GM21526 (cell line): ENCODE measurements at regions not wholly inside any gene's neighbourhood (a gene's known extent, or its start where the extent isn't known, plus 50 kb on each side); places are given as distances from the start of the nearest gene placed in this dataset.

Source experiments
- ATAC-seq: cut with Tn5 transposase; IDR thresholded peaks from one replicate; pipeline ENCODE4 v1.9.1; 2021; ENCODE audit warnings: moderate library complexity; ENCODE audit not compliant: unreplicated experiment, low FRiP score

GRCh38 chr6:156045401-156046267 lies 590.0 kb upstream of the NOX3 start:
- ATAC-seq = no peak

- no peak for ATAC-seq
Measured at GRCh38 chr6:156033598-156033997, 578.0 kb upstream of the NOX3 start.

GRCh38 chr6:156031516-156031915 lies 575.9 kb upstream of the NOX3 start:
- ATAC-seq = no peak

GRCh38 chr6:156030053-156030452 lies 574.4 kb upstream of the NOX3 start:
- ATAC-seq = no peak

- ATAC-seq = no peak
Measured at GRCh38 chr6:156029286-156029985, 573.8 kb upstream of the NOX3 start.

- ATAC-seq = no peak
Measured at GRCh38 chr6:156028335-156029131, 572.9 kb upstream of the NOX3 start.

- ATAC-seq = no peak
Measured at GRCh38 chr6:156027248-156027626, 571.6 kb upstream of the NOX3 start.

GRCh38 chr6:156026486-156027247 lies 571.0 kb upstream of the NOX3 start:
- ATAC-seq = no peak

- no peak for ATAC-seq
Measured at GRCh38 chr6:156024339-156024738, 568.7 kb upstream of the NOX3 start.

- no peak for ATAC-seq
Measured at GRCh38 chr6:156021746-156022396, 566.2 kb upstream of the NOX3 start.

- ATAC-seq = no peak
Measured at GRCh38 chr6:156017838-156018237, 562.2 kb upstream of the NOX3 start.

- ATAC-seq = no peak
Measured at GRCh38 chr6:156016186-156016976, 560.7 kb upstream of the NOX3 start.

- no peak for ATAC-seq
Measured at GRCh38 chr6:156013155-156013554, 557.5 kb upstream of the NOX3 start.

GRCh38 chr6:156009656-156010055 lies 554.0 kb upstream of the NOX3 start:
- ATAC-seq = no peak

- ATAC-seq = no peak
Measured at GRCh38 chr6:156004796-156005195, 549.2 kb upstream of the NOX3 start.

GRCh38 chr6:155996151-155996550 lies 540.5 kb upstream of the NOX3 start:
- ATAC-seq = no peak

- no peak for ATAC-seq
Measured at GRCh38 chr6:155995281-155995680, 539.6 kb upstream of the NOX3 start.

- no peak for ATAC-seq
Measured at GRCh38 chr6:155994086-155994485, 538.4 kb upstream of the NOX3 start.

- ATAC-seq = no peak
Measured at GRCh38 chr6:155993240-155993639, 537.6 kb upstream of the NOX3 start.
